ENCODE measurements at regions not wholly inside any gene's neighbourhood (a gene's known extent, or its start where the extent isn't known, plus 50 kb on each side); places are given as distances from the start of the nearest gene placed in this dataset.

DNA sequence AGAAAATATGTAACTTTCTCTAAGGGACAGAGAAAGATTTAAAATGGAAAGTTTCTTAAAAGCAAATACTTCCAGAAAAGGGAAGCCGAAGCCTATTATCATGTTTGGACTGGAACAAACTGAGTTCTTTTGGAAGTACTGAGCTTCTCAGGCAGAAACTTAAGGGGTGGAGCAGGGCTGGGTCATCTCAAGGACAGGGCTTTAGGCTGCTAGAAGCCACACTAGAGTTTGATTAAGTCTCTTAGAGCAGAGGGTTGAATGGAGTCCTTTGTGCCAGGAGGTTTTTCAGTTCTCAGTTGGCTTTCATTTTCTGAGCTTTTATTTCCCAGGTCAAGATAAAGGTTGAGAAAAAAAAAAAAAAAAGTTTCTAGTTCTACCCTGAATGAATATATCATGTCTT lies 432.7 kb downstream of the SLITRK5 start:
- DNase-seq = no peak

DNA sequence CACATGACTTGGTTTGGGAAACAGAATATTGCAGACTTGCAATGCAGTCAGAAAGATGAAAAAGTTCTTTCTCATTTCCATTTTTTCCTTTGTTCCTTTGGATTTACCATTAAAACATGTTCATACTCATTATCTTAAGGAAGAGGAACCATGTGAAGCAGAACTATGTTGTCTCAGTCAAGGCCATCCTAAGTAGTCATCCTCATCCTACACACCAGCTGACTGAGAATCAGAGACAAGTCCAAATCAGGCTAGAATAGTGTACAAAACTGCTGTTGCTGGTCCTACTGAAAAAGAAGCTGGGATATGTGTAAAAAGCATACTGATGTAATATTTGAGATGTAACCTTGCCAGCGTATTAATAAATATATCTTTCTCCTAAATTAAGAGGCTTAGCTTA lies 433.4 kb downstream of the SLITRK5 start:
- no peak for DNase-seq

GRCh38 chr13:88107570-88107969 lies 436.4 kb downstream of the SLITRK5 start:
- DNase-seq = no peak

- DNase-seq = no peak
These were observed 441.4 kb downstream of the SLITRK5 start for GRCh38 chr13:88112526-88112925.

DNA sequence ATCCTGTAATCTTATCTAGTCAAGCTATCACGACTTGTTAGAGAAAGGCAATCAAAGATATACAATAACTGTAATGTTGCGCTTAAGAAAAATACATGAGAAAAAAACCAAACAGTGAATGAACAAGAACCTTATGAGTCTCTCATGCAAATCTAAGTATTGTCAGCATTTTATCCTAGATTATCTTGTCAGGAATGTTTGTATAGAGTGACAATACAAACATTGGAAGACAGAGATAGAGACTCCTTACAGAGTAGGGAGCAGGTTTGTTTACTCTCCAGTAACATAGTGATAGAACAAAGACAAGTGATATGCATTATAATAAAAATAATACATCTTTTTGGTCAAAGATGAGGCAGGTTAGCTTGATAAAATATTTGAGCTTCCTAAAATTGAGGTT lies 444.8 kb downstream of the SLITRK5 start:
- no peak for DNase-seq

GRCh38 chr13:88118952-88119351 lies 447.8 kb downstream of the SLITRK5 start:
- DNase-seq = no peak

DNA sequence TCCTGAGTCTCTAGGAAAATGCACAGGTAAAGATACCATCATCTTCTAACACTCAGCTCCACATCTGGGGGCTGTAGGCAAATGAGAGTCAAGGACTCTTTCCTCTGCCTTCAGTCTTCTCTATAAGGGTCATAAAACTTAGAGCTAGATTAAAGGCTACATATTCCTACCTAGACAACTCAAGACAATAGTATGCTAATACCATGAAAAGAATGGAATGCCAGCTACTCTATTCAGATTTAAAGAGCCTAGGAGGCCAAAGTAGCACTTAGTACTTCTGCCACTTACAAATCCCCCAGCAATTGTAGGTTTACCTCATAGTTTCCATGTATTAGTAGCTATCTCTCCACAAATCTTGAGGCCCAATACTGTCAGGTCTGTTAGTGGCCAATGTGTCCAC lies 453.0 kb downstream of the SLITRK5 start:
- no peak for DNase-seq

GRCh38 chr13:88125055-88125454 lies 453.9 kb downstream of the SLITRK5 start:
- DNase-seq = no peak

DNA sequence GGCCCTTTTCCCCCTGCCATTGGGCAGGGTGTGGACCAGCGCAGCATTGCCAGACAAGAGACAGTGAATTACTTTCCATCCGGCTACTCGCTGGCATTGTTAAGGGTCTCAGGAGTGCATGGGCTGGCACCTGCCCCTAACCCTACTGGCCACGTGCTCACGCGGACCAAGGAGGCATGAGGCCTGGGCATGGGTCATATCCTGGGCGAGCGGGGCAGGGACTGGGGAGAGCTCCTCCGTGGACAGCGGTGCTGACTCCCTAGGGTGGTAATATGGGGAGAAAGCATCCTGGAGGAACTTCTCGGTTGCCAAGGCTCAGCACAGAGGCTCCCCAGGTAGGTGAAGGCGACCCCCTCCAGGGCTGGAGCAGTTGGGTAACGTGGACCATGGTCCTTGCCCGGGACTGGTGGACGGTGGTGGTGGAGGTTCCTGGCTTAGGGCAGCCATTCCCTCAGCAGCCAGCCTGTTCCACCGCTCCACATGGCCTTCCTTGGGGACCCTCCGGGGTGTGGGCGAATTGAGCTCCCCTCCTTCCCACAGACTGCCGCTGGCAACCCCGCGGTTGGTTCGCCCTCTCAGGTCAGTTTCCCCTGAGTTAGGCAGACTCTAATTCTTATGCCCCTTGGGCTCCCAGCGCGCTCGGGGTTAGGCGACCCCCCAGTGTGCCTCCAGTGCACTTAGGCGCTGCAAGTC lies 465.1 kb downstream of the SLITRK5 start:
- DNase-seq = no peak

DNA sequence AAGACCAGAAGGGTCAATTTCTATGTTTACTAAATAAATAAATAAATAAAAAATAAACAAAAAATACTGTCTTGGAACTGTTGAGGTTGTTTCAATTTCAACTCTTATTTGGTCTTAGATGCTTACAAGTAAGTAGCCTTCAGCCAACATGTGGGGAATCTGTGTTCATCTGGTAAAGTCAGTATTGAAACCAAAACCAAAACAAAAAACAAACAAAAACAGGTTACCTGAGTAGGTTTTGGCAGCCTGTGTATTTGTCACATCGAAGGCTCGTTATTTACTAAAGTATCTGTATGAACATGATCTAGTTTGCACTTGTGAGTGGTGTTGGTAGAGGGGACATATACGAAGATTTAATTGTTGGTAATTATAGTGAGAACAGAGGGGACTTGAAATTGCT lies 471.5 kb downstream of the SLITRK5 start:
- DNase-seq = no peak

DNA sequence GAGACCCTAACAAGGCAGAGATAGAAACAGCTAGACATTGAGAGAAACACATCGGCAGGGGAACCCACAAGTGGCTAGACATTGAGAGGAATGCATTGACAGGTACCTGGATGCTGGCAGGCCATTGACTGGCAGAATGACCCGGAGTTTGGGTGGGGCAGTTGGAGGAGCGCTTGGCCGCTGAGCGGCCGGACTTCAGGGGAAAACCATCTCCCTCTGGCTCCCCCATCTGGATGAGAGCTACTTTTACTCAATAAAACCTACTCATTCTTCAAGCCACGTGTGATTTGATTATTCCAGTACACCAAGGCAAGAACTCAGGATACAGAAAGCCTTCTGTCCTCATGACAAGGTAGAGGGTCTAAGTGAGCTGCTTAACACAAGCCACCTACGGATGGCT lies 473.4 kb downstream of the SLITRK5 start:
- DNase-seq = no peak

- DNase-seq = no peak
These were observed 482.2 kb downstream of the SLITRK5 start for GRCh38 chr13:88153353-88153752.

GRCh38 chr13:88154001-88154400 lies 482.8 kb downstream of the SLITRK5 start:
- DNase-seq = no peak

DNA sequence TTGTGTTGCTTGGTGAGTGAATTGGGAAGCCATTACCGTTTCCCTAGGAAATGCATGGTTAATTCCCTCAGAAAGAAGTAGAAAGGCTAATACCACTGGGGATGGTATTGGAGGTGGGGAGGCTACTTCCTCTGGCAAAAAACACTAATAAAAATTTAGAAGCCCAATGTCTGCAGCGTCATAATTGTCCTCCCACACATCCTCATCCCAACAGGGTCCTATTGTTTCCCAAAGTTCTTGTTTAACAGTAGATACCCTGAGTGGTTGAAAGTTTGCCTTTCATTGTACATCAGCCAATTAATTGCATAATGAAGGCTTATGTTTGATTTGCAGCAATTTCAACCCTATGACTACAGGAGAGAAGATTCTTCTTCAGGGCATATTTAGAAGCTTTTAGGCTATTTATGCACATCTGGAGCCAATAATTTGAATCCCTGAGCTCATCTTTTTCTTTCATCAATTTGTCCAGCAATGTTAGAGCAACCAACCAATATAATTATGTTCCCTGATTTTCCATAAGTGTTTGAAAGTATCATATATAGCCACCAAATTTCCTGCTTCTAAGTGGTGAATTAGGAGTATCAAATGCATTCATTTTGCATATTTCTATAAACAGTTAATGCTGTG lies 491.0 kb downstream of the SLITRK5 start:
- DNase-seq = no peak

GRCh38 chr13:88176231-88176630 lies 505.1 kb downstream of the SLITRK5 start:
- no peak for DNase-seq

- no peak for DNase-seq
These were observed 512.3 kb downstream of the SLITRK5 start for GRCh38 chr13:88183440-88183839.

- no peak for DNase-seq
These were observed 517.8 kb downstream of the SLITRK5 start for GRCh38 chr13:88188986-88189385.

DNA sequence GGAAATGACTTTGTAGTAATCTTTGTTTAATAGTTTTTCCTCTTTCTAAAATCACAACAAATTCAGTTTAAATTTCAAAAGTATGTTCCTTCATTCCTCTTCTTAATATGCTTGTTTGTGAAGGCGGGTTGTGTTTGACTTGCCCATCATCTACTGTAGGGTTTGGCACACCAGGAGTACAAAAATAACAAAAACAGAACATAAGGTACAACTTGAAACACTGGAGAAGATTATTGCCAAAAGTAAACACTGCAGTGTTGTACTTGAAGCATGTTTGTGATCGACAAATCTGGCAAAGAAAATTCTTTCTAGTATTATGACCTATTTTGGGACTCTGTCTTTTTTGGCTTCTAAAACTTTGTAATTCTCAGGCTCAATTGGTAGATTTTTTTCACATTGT lies 518.6 kb downstream of the SLITRK5 start:
- DNase-seq = no peak

DNA sequence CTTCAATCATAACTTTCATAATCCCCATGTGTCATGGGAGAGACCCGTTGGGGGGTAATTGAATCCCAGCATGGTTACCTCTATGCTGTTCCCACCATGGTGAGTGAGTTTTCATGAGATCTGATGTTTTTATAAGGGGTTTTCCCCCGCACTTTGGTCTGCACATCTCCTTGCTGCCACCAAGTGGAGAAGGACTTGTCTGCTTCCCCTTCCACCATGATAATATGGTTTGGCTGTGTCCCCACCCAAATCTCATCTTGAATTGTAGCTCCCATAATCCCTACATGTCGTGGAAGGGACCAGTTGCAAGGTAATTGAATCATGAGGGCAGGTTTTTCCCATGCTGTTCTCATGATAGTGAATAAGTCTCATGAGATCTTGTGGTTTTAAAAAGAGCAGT lies 524.9 kb downstream of the SLITRK5 start:
- no peak for DNase-seq

DNA sequence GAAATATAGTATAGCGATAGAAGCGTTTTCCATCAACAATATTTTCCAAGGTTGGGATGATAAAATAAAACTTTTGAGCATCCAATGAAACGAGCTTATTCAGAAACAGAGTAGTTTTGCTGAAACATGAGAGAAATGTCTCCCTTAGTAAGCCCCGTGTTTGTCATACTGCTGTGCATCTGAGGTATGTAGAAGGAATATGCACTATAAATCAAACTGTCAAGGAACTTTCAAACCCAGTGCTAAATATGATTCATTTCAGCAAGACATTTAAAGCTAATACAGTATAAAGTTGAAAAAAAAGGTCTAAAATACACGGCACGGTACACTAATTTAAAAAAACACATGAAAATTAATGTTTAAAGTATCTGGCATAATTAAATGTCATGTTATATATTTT lies 546.2 kb downstream of the SLITRK5 start:
- no peak for DNase-seq

DNA sequence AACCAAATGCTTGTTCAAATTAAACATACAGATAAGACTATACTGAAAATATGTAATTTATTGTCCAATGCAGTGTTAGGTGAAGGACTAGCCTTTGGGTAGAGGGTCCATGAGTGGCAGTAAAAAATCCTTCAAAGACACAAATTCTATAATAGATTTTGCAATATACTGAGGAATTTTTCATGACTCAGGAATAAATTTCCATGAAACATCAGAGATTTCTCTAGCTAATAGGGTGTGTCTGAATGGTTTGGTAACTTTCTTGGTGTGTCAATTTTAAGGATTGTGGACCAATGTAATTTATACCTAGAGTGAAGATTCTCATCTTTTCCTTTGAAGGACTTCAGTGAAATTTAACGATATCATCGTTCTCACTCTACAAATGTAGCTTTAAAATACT lies 546.7 kb downstream of the SLITRK5 start:
- DNase-seq = no peak

DNA sequence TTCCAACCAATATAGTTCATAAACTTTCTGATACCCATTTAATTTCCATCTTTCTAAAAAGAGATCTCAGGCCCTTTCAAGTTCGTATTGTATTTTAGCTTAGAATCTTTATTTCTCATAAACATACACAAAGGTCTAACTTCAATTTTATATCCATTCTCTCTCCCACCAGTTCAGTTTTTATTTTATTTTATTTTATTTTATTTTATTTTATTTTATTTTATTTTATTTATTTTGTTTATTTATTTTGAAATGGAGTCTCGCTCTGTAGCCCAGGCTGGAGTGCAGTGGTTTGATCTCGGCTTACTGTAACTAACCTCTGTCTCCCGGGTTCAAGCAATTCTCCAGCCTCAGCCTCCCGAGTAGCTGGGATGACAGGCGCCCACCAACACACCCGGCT lies 552.8 kb downstream of the SLITRK5 start:
- DNase-seq = no peak

DNA sequence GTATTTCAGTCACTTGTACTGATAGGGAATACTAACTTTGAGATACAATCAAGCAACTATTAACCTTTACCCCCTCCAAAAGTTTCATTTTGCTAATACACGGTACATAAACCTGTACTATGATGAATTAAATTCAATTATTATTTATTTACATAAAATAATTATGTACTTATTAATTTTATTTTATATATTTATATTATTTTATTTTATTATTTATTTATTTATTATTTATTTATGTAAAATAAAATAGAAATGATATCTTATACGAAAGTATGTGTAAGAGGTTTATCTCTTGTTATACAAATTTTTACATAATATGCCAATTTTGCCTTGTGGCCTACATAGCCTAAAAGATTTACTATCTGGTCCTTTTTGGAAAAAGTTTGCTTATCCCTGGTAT lies 564.3 kb downstream of the SLITRK5 start:
- no peak for DNase-seq

GRCh38 chr13:88246239-88246638 lies 575.1 kb downstream of the SLITRK5 start:
- DNase-seq = no peak

- DNase-seq = no peak
These were observed 577.2 kb downstream of the SLITRK5 start for GRCh38 chr13:88248393-88248792.

Measured in activated effector memory CD4-positive, alpha-beta T cell treated with anti-CD3 and anti-CD28 coated beads, Interleukin-2, amount 50 U/mL, for 16 hours (primary cell).